GM12874 (cell line): ENCODE measurements at regions not wholly inside any gene's neighbourhood (a gene's known extent, or its start where the extent isn't known, plus 50 kb on each side); places are given as distances from the start of the nearest gene placed in this dataset.

Source experiments
- CTCF ChIP-seq: IDR thresholded peaks from 2 replicates; pipeline ENCODE4 v1.5.1; 2011; ENCODE audit warnings: low read depth, mild to moderate bottlenecking, control low read depth, low read length, moderate library complexity; ENCODE audit not compliant: insufficient read depth

GRCh38 chr5:106956187-106956586 is 714.5 kb downstream of the EFNA5 start:
- no peak for TF ChIP-seq CTCF

GRCh38 chr5:106940986-106941385 is 729.8 kb downstream of the EFNA5 start:
- TF ChIP-seq CTCF = no peak

- TF ChIP-seq CTCF = no peak
Measured at GRCh38 chr5:106940301-106940846, 730.4 kb downstream of the EFNA5 start.

- no peak for TF ChIP-seq CTCF
Measured at GRCh38 chr5:106923409-106923808, 747.3 kb downstream of the EFNA5 start.

- no peak for TF ChIP-seq CTCF
Measured at GRCh38 chr5:106921567-106921966, 749.2 kb downstream of the EFNA5 start.

- no peak for TF ChIP-seq CTCF
Measured at GRCh38 chr5:106910486-106910885, 760.3 kb downstream of the EFNA5 start.

- TF ChIP-seq CTCF = no peak
Measured at GRCh38 chr5:106909716-106910115, 761.0 kb downstream of the EFNA5 start.
